PC-3 (cell line): ENCODE measurements at regions not wholly inside any gene's neighbourhood (a gene's known extent, or its start where the extent isn't known, plus 50 kb on each side); places are given as distances from the start of the nearest gene placed in this dataset.

Experiments used
- ATAC-seq: fragments of 200-7000 bp; cut with Tn5 transposase; 2 replicates; pipeline ENCODE4 v1.9.1; 2020; ENCODE audit warnings: mild to moderate bottlenecking, moderate library complexity
- BruUV-seq: library from RNA; stranded (reverse); fragments of 400-500 nt; replicated peaks from 2 replicates; lab custom pipeline; 2021; lab: Mats Ljungman, UMichigan
- CTCF ChIA-PET: fragments of 300-600 bp; sonication (Branson Sonifier 250); formaldehyde crosslinking; loops from one replicate; lab custom pipeline; 2022; ENCODE audit warnings: antibody characterized with exemption; lab: Charles Lee
- POLR2A ChIA-PET: fragments of 300-600 bp; sonication (Branson Sonifier 250); formaldehyde crosslinking; loops from one replicate; lab custom pipeline; 2022; ENCODE audit warnings: antibody characterized with exemption; ENCODE audit not compliant: unreplicated experiment; lab: Charles Lee
- DNase-seq: peaks from one replicate; pipeline ENCODE4 v3.0.0-alpha.2; 2015
- H2AFZ ChIP-seq: fragments of 300-600 bp; sonication (generic); 2 replicates; pipeline ENCODE4 v1.6.0; 2016; ENCODE audit warnings: antibody characterized with exemption, low read length
- H3F3A ChIP-seq: fragments of 300-600 bp; sonication (generic); one replicate; pipeline ENCODE4 v1.6.0; 2017; ENCODE audit warnings: antibody characterized with exemption, low read length, control low read depth, mild to moderate bottlenecking; ENCODE audit not compliant: unreplicated experiment
- H3K27ac ChIP-seq: fragments of 300-600 bp; sonication (generic); 2 replicates; pipeline ENCODE4 v1.5.1; 2016; ENCODE audit warnings: mild to moderate bottlenecking, low read length
- H3K27me3 ChIP-seq: fragments of 300-600 bp; sonication (generic); 2 replicates; pipeline ENCODE4 v1.6.1; 2016; ENCODE audit warnings: low read length, mixed read lengths
- H3K36me3 ChIP-seq: fragments of 300-600 bp; sonication (generic); 2 replicates; pipeline ENCODE4 v1.6.1; 2016; ENCODE audit warnings: low read depth, mixed run types, low read length, mixed read lengths
- H3K4me1 ChIP-seq: fragments of 300-600 bp; sonication (generic); 2 replicates; pipeline ENCODE4 v1.5.1; 2016; ENCODE audit warnings: low read length; ENCODE audit not compliant: insufficient read depth
- H3K4me2 ChIP-seq: fragments of 300-600 bp; sonication (generic); 2 replicates; pipeline ENCODE4 v1.6.0; 2016; ENCODE audit warnings: low read length
- H3K4me3 ChIP-seq: fragments of 300-600 bp; sonication (generic); 2 replicates; pipeline ENCODE4 v1.5.1; 2016; ENCODE audit warnings: mild to moderate bottlenecking, low read length, mixed read lengths
- H3K79me2 ChIP-seq: fragments of 300-600 bp; sonication (generic); 2 replicates; pipeline ENCODE4 v1.6.1; 2017; ENCODE audit warnings: low read length, mixed read lengths
- H3K9ac ChIP-seq: fragments of 300-600 bp; sonication (generic); 2 replicates; pipeline ENCODE4 v1.6.0; 2016; ENCODE audit warnings: mild to moderate bottlenecking, low read length
- H3K9me2 ChIP-seq: fragments of 300-600 bp; sonication (generic); replicated peaks from 2 replicates; pipeline ENCODE4 v1.6.1; 2016; ENCODE audit warnings: mixed run types, low read length, mixed read lengths
- H3K9me3 ChIP-seq: fragments of 300-600 bp; sonication (generic); 2 replicates; pipeline ENCODE4 v1.6.1; 2016; ENCODE audit warnings: low read length, mixed read lengths
- H4K20me1 ChIP-seq: fragments of 300-600 bp; sonication (generic); 2 replicates; pipeline ENCODE4 v1.6.1; 2016; ENCODE audit warnings: low read length, mixed read lengths
- EZH2 ChIP-seq: fragments of 300-600 bp; sonication (generic); IDR thresholded peaks from one replicate; pipeline ENCODE4 v1.6.1; 2017; ENCODE audit warnings: antibody characterized with exemption, mild to moderate bottlenecking, low read length; ENCODE audit not compliant: unreplicated experiment
- EZH2phosphoT487 ChIP-seq: fragments of 300-600 bp; sonication (generic); IDR thresholded peaks from 2 replicates; pipeline ENCODE4 v1.6.1; 2018; ENCODE audit warnings: mild to moderate bottlenecking, antibody characterized with exemption, low read length, borderline replicate concordance
- intact Hi-C: fragments of 100-400 bp; cut with micrococcal nuclease; formaldehyde crosslinking; loops from 2 replicates; pipeline ENCODE4 v1.9.0; 2023
- TF ChIP-seq, protein P1 (sequence below): fragments of 300-600 bp; sonication (generic); conservative IDR thresholded peaks from 2 replicates; pipeline ENCODE4 v1.5.1; 2017; ENCODE audit warnings: antibody characterized with exemption, low read depth, mild to moderate bottlenecking, low read length

DNA sequence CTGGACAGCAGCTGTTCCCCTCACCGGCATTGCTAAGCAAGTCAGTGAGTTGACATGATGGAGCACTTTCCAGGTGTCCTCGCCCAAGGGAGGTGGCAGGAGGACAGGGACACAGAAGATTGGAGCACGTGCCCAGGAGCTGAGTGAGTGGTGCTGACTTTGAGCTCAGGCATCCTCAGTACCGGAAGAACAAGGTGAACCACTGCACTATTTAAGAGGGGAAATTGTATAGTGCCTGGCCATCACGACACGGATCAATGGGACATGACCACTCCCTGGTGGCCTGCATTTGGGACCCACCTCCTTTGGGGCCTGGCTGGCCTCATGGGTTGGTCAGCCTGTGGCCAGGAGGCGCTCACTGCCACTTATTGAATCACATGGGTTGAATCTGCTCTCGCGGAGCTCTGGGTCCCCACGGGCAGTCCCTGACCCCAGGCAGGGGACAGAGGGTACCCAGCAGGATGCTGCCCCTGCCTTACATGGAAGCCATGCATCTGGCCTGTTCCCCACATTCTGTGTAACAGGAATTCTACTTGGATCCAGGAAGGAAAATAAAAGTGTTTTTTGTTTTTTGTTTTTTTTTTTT is 206.9 kb upstream of the ZNF536 start:
- no peak for ATAC-seq
- Histone ChIP-seq H4K20me1 (no peaks in the 10 kb centered on the region), H3K4me3 (no peak overlapping the region), H3K4me2 (no peak overlapping the region), H3K36me3 (no peaks in the 10 kb centered on the region), H3K9me3 (no peaks in the 10 kb centered on the region), H3K27me3 (no peaks in the 10 kb centered on the region), H3K79me2 (no peaks in the 10 kb centered on the region), H3F3A (no peaks in the 10 kb centered on the region), H3K4me1 (no peaks in the 10 kb centered on the region), H2AFZ (no peak overlapping the region), H3K9me2 (no peaks in the 10 kb centered on the region), H3K9ac (no peak overlapping the region), H3K27ac (no peak overlapping the region)
- intact Hi-C loops = no loop called here
- TF ChIP-seq EZH2 = no peak
- TF ChIP-seq, protein P1, sequence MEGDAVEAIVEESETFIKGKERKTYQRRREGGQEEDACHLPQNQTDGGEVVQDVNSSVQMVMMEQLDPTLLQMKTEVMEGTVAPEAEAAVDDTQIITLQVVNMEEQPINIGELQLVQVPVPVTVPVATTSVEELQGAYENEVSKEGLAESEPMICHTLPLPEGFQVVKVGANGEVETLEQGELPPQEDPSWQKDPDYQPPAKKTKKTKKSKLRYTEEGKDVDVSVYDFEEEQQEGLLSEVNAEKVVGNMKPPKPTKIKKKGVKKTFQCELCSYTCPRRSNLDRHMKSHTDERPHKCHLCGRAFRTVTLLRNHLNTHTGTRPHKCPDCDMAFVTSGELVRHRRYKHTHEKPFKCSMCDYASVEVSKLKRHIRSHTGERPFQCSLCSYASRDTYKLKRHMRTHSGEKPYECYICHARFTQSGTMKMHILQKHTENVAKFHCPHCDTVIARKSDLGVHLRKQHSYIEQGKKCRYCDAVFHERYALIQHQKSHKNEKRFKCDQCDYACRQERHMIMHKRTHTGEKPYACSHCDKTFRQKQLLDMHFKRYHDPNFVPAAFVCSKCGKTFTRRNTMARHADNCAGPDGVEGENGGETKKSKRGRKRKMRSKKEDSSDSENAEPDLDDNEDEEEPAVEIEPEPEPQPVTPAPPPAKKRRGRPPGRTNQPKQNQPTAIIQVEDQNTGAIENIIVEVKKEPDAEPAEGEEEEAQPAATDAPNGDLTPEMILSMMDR = no peak
- POLR2A ChIA-PET = no interaction called here
- CTCF ChIA-PET = no interaction called here
- no TSS peak for BruUV-seq
- DNase-seq = no peak

DNA sequence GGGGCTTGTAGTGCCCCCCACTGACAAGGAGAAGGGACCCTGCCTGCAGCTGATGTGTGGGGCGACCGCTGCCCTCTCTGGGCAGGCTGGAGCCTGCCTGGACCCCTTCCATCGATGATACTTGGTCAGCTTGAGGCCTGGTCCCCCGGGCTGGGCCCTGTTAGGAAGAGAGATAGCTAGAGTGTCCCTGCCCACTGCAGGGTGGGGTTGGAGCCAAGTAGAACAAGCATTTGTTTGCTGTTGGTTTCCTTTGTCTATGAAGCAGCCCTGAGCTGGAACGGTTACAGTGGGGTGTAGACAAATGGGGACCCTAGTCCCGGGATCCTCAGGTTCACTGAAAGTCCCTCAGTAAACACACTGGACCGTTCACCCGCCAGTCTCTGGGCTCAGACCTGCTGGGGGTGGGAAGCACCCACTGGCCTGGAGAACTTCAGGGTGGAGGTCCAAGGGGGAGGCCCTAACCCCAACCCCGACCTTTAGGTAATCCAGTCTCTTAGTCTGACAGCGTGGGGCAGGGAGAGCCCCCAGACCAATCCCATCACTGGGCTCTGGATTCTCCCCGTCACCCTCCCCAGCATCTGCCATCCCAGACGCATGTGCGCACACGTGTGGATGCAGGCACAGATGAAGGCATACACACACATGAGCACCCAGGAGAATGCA is 204.8 kb upstream of the ZNF536 start:
- POLR2A ChIA-PET = no interaction called here
- ATAC-seq (no peak), DNase-seq (no peak)
- Histone ChIP-seq H2AFZ (no peak overlapping the region), H3K4me2 (no peak overlapping the region), H3K36me3 (no peaks in the 10 kb centered on the region), H3K9ac (no peak overlapping the region), H3K9me2 (no peaks in the 10 kb centered on the region), H3K4me3 (no peak overlapping the region), H3K9me3 (no peaks in the 10 kb centered on the region), H3K4me1 (no peaks in the 10 kb centered on the region), H3K27me3 (no peaks in the 10 kb centered on the region), H3F3A (no peaks in the 10 kb centered on the region), H4K20me1 (no peaks in the 10 kb centered on the region), H3K79me2 (no peaks in the 10 kb centered on the region), H3K27ac (no peak overlapping the region)
- intact Hi-C loops = no loop called here
- BruUV-seq = no TSS peak
- TF ChIP-seq EZH2phosphoT487 (no peak), EZH2 (no peak)
- TF ChIP-seq, protein P1 = no peak
- CTCF ChIA-PET = no interaction called here

GRCh38 chr19:30167976-30168635 is 204.1 kb upstream of the ZNF536 start:
- no peak for DNase-seq
- no peaks in the 10 kb centered on the region for H3K36me3 ChIP-seq
- H3K4me1 ChIP-seq = no peaks in the 10 kb centered on the region
- no peaks in the 10 kb centered on the region for H3K27me3 ChIP-seq
- H3F3A ChIP-seq = no peaks in the 10 kb centered on the region
- POLR2A ChIA-PET = no interaction called here
- intact Hi-C loops = no loop called here
- H4K20me1 ChIP-seq = no peaks in the 10 kb centered on the region
- ATAC-seq = no peak
- H3K79me2 ChIP-seq = no peaks in the 10 kb centered on the region
- H3K9me3 ChIP-seq = no peaks in the 10 kb centered on the region
- CTCF ChIA-PET = no interaction called here
- BruUV-seq = no TSS peak
- H3K9me2 ChIP-seq = no peaks in the 10 kb centered on the region
- TF ChIP-seq, protein P1 = no peak
- TF ChIP-seq EZH2phosphoT487 (no peak), EZH2 (no peak)
- no peak overlapping the region for H3K27ac ChIP-seq
- H3K4me2 ChIP-seq = no peak overlapping the region
- no peak overlapping the region for H3K9ac ChIP-seq
- no peak overlapping the region for H2AFZ ChIP-seq
- H3K4me3 ChIP-seq = no peak overlapping the region
